Erythroblast (primary cell): ENCODE measurements at regions not wholly inside any gene's neighbourhood (a gene's known extent, or its start where the extent isn't known, plus 50 kb on each side); places are given as distances from the start of the nearest gene placed in this dataset.

Experiments used
- GATA1 ChIP-seq: IDR thresholded peaks from 2 replicates; pipeline ENCODE4 v1.6.1; 2011; ENCODE audit warnings: low read depth, mild to moderate bottlenecking, control low read depth, low read length, moderate library complexity
- POLR2A ChIP-seq: IDR thresholded peaks from 2 replicates; pipeline ENCODE4 v1.6.1; 2011; ENCODE audit warnings: mild to moderate bottlenecking, low read length

- TF ChIP-seq POLR2A: no peak
- TF ChIP-seq GATA1: no peak
Measured at GRCh38 chr2:102078773-102079172, 63.8 kb upstream of the IL1R1 start.
